ENCODE measurements at regions not wholly inside any gene's neighbourhood (a gene's known extent, or its start where the extent isn't known, plus 50 kb on each side); places are given as distances from the start of the nearest gene placed in this dataset.

DNA sequence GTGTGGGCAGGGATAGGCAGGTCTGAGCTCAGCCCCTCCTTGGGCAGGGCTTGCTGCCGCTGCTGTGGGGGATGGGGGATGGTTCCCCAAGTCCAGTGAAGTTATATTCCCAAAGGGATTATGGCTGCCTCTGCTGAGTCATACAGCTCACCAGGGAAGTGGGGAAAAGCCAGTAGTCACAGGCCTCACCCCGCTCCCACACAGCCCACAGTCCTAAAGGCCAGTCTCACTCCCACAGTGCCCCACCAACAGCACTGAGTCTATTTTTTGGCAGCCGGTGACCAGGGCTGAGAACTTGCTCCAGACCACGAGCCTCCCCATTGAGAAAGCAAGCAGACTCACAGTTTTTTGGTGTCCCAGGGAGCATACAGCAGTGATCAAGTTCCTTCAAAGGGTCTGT is 173.3 kb downstream of the OSR1 start:
- no peak for DNase-seq (ENCODE audit: low read depth, low spot score)
- Mint-ChIP-seq H3K36me3 (ENCODE audit: low read depth) (no peaks in the 10 kb centered on the region), H3K9me3 (peaks cover 9% of the 10 kb centered on the region), H3K27me3 (ENCODE audit: low read depth) (no peaks in the 10 kb centered on the region), H3K4me1 (no peaks in the 10 kb centered on the region), H3K27ac (ENCODE audit: unreplicated experiment) (no peak overlapping the region), H3K4me3 (no peak overlapping the region)
- no peak for TF ChIP-seq CTCF (conservative IDR thresholded peaks at IDR 0.05)

- Mint-ChIP-seq H3K27me3 (ENCODE audit: low read depth) (no peaks in the 10 kb centered on the region), H3K9me3 (peaks cover 11% of the 10 kb centered on the region), H3K27ac (ENCODE audit: unreplicated experiment) (no peak overlapping the region), H3K36me3 (ENCODE audit: low read depth) (no peaks in the 10 kb centered on the region), H3K4me1 (no peaks in the 10 kb centered on the region), H3K4me3 (no peak overlapping the region)
- DNase-seq (ENCODE audit: low read depth, low spot score): no peak
- no peak for TF ChIP-seq CTCF (conservative IDR thresholded peaks at IDR 0.05)
These were observed 180.2 kb downstream of the OSR1 start for GRCh38 chr2:19178175-19178574.

GRCh38 chr2:19176977-19177376 is 181.4 kb downstream of the OSR1 start:
- Mint-ChIP-seq H3K27ac (ENCODE audit: unreplicated experiment) (no peak overlapping the region), H3K4me3 (no peak overlapping the region), H3K36me3 (ENCODE audit: low read depth) (no peaks in the 10 kb centered on the region), H3K9me3 (peaks cover 9% of the 10 kb centered on the region), H3K4me1 (no peaks in the 10 kb centered on the region), H3K27me3 (ENCODE audit: low read depth) (no peaks in the 10 kb centered on the region)
- no peak for TF ChIP-seq CTCF (conservative IDR thresholded peaks at IDR 0.05)
- DNase-seq (ENCODE audit: low read depth, low spot score): no peak

DNA sequence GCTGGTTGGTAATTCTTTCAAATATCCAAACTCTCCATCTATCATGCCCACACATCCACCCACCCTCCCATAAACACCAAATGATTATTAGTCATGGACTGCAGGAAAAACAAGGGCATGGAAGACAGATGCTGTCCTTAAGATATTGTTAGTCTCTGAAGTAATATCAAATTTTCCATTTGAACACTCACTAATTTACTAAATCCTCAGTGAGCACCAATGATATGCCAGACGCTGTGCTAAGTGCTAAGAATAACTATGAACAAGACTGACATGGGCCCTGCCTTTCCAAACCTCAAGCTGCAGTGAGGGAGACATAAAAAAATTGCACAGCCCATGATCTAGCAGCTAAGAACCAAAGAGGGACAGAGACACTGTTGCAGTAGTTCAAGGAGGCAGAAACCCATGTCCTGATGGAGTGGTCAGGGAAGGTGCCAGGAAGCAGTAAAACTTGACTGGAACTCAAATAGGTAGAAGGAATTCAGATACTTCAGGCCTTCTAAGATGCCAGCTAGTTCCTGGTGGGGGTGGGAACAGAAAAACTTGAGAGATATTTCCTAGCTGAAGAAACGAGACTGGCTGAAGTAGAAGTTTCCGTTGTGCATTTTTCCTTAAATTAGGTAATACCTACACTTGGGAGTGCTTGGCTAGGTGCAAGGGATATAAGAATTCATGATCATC is 182.1 kb downstream of the OSR1 start:
- Mint-ChIP-seq H3K9me3 (peaks cover 10% of the 10 kb centered on the region), H3K27me3 (ENCODE audit: low read depth) (no peaks in the 10 kb centered on the region), H3K4me3 (no peak overlapping the region), H3K36me3 (ENCODE audit: low read depth) (no peaks in the 10 kb centered on the region), H3K27ac (ENCODE audit: unreplicated experiment) (no peak overlapping the region), H3K4me1 (no peaks in the 10 kb centered on the region)
- TF ChIP-seq CTCF (conservative IDR thresholded peaks at IDR 0.05): no peak
- no peak for DNase-seq (ENCODE audit: low read depth, low spot score)

- TF ChIP-seq CTCF (conservative IDR thresholded peaks at IDR 0.05): no peak
- no peaks in the 10 kb centered on the region for H3K27me3 Mint-ChIP-seq (ENCODE audit: low read depth)
- H3K4me1 Mint-ChIP-seq: no peaks in the 10 kb centered on the region
These were observed 184.2 kb downstream of the OSR1 start for GRCh38 chr2:19174176-19174575.

More at GRCh38 chr2:19174176-19174575, 184.2 kb downstream of the OSR1 start:
- H3K36me3 Mint-ChIP-seq (ENCODE audit: low read depth): no peaks in the 10 kb centered on the region
- H3K9me3 Mint-ChIP-seq: peaks cover 6% of the 10 kb centered on the region
- no peak overlapping the region for H3K27ac Mint-ChIP-seq (ENCODE audit: unreplicated experiment)
- no peak overlapping the region for H3K4me3 Mint-ChIP-seq
- no peak for DNase-seq (ENCODE audit: low read depth, low spot score)

All from neural crest cell (in vitro differentiated cells).